Astrocyte (in vitro differentiated cells and primary cell): ENCODE measurements at regions not wholly inside any gene's neighbourhood (a gene's known extent, or its start where the extent isn't known, plus 50 kb on each side); places are given as distances from the start of the nearest gene placed in this dataset.

ENCODE experiments used
- EZH2 ChIP-seq: IDR thresholded peaks from 2 replicates; pipeline ENCODE4 v1.6.1; 2012; ENCODE audit warnings: mild to moderate bottlenecking, low read length, inconsistent platforms; ENCODE audit not compliant: insufficient read depth
- TF ChIP-seq, protein P1 (sequence below): IDR thresholded peaks from 2 replicates; pipeline ENCODE4 v1.5.1; 2011; ENCODE audit warnings: low read depth, mild to moderate bottlenecking, inconsistent platforms, low read length, moderate library complexity; ENCODE audit not compliant: insufficient read depth

- TF ChIP-seq, protein P1, sequence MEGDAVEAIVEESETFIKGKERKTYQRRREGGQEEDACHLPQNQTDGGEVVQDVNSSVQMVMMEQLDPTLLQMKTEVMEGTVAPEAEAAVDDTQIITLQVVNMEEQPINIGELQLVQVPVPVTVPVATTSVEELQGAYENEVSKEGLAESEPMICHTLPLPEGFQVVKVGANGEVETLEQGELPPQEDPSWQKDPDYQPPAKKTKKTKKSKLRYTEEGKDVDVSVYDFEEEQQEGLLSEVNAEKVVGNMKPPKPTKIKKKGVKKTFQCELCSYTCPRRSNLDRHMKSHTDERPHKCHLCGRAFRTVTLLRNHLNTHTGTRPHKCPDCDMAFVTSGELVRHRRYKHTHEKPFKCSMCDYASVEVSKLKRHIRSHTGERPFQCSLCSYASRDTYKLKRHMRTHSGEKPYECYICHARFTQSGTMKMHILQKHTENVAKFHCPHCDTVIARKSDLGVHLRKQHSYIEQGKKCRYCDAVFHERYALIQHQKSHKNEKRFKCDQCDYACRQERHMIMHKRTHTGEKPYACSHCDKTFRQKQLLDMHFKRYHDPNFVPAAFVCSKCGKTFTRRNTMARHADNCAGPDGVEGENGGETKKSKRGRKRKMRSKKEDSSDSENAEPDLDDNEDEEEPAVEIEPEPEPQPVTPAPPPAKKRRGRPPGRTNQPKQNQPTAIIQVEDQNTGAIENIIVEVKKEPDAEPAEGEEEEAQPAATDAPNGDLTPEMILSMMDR, result no peak
- TF ChIP-seq EZH2, result no peak
Measured at GRCh38 chr14:104464907-104465306, 114.7 kb upstream of the C14orf180 start.
